ENCODE measurements at regions not wholly inside any gene's neighbourhood (a gene's known extent, or its start where the extent isn't known, plus 50 kb on each side); places are given as distances from the start of the nearest gene placed in this dataset.

- peak; percentile 75 for TF ChIP-seq CTCF (IDR thresholded peaks at IDR 0.05; ENCODE audit: low read length)
- no peak for TF ChIP-seq EZH2 (optimal IDR thresholded peaks at IDR 0.05; ENCODE audit: low read depth, low read length)
Measured at GRCh38 chr14:94689218-94689984, 77.2 kb downstream of the SERPINA3 start.

Measured in MM.1S (cell line).